ENCODE measurements at regions not wholly inside any gene's neighbourhood (a gene's known extent, or its start where the extent isn't known, plus 50 kb on each side); places are given as distances from the start of the nearest gene placed in this dataset.
"Not testable (repeated sequence)": the region's sequence is repeated elsewhere in the genome, so short reads cannot be mapped to it uniquely, and the experiment has no call there.

GRCh38 chr10:77740396-77740795 lies 102.8 kb upstream of the KCNMA1 start:
- DNase-seq (ENCODE audit: low read depth in 2 of 2) = not testable (repeated sequence)

- DNase-seq (ENCODE audit: low read depth in 2 of 2) = no peak
Observed at GRCh38 chr10:77738496-77739158, 101.0 kb upstream of the KCNMA1 start.

GRCh38 chr10:77737608-77738007 lies 100.0 kb upstream of the KCNMA1 start:
- DNase-seq (ENCODE audit: low read depth in 2 of 2) = no peak

- not testable (repeated sequence) for DNase-seq (ENCODE audit: low read depth in 2 of 2)
Observed at GRCh38 chr10:77735136-77735535, 97.5 kb upstream of the KCNMA1 start.

GRCh38 chr10:77732213-77733003 lies 94.8 kb upstream of the KCNMA1 start:
- DNase-seq (ENCODE audit: low read depth in 2 of 2) = no peak

- DNase-seq (ENCODE audit: low read depth in 2 of 2) = no peak
Observed at GRCh38 chr10:77727481-77727880, 89.9 kb upstream of the KCNMA1 start.

GRCh38 chr10:77726732-77727131 lies 89.1 kb upstream of the KCNMA1 start:
- no peak for DNase-seq (ENCODE audit: low read depth in 2 of 2)

GRCh38 chr10:77726301-77726700 lies 88.7 kb upstream of the KCNMA1 start:
- no peak for DNase-seq (ENCODE audit: low read depth in 2 of 2)

- no peak for DNase-seq (ENCODE audit: low read depth in 2 of 2)
Observed at GRCh38 chr10:77724820-77725219, 87.2 kb upstream of the KCNMA1 start.

- DNase-seq (ENCODE audit: low read depth in 2 of 2) = no peak
Observed at GRCh38 chr10:77723376-77723775, 85.8 kb upstream of the KCNMA1 start.

- DNase-seq (ENCODE audit: low read depth in 2 of 2) = not testable (repeated sequence)
Observed at GRCh38 chr10:77722956-77723355, 85.3 kb upstream of the KCNMA1 start.

GRCh38 chr10:77721815-77722214 lies 84.2 kb upstream of the KCNMA1 start:
- DNase-seq (ENCODE audit: low read depth in 2 of 2) = no peak

GRCh38 chr10:77718957-77719356 lies 81.3 kb upstream of the KCNMA1 start:
- DNase-seq (ENCODE audit: low read depth in 2 of 2) = no peak

GRCh38 chr10:77718312-77718711 lies 80.7 kb upstream of the KCNMA1 start:
- not testable (repeated sequence) for DNase-seq (ENCODE audit: low read depth in 2 of 2)

GRCh38 chr10:77717336-77717735 lies 79.7 kb upstream of the KCNMA1 start:
- DNase-seq (ENCODE audit: low read depth in 2 of 2) = no peak

- no peak for DNase-seq (ENCODE audit: low read depth in 2 of 2)
Observed at GRCh38 chr10:77716458-77717317, 79.1 kb upstream of the KCNMA1 start.

- no peak for DNase-seq (ENCODE audit: low read depth in 2 of 2)
Observed at GRCh38 chr10:77715536-77715935, 77.9 kb upstream of the KCNMA1 start.

- DNase-seq (ENCODE audit: low read depth in 2 of 2) = no peak
Observed at GRCh38 chr10:77715088-77715487, 77.5 kb upstream of the KCNMA1 start.

- DNase-seq (ENCODE audit: low read depth in 2 of 2) = no peak
Observed at GRCh38 chr10:77713521-77714280, 76.1 kb upstream of the KCNMA1 start.

GRCh38 chr10:77712207-77712606 lies 74.6 kb upstream of the KCNMA1 start:
- DNase-seq (ENCODE audit: low read depth in 2 of 2) = no peak

- DNase-seq (ENCODE audit: low read depth in 2 of 2) = no peak
Observed at GRCh38 chr10:77711683-77712049, 74.1 kb upstream of the KCNMA1 start.

All from stimulated activated CD4-positive, alpha-beta T cell treated with anti-CD3 and anti-CD28 coated beads, Interleukin-15, amount 100 ng/mL, for 48 hours (primary cell).